Skin epidermis (tissue), 12 donors: ENCODE measurements at regions not wholly inside any gene's neighbourhood (a gene's known extent, or its start where the extent isn't known, plus 50 kb on each side); places are given as distances from the start of the nearest gene placed in this dataset.

Source experiments
- H3K27ac ChIP-seq, 21 experiments: fragments of 200-600 bp; sonication (generic) in 11 of 21; one replicate each; pipeline ENCODE4 v1.5.0; 2020; ENCODE audit warnings: mild to moderate bottlenecking in 3 of 21, inconsistent platforms in 2 of 21, moderate library complexity in 2 of 21
- H3K4me3 ChIP-seq, 7 experiments: fragments of 200-600 bp; sonication (generic) in 2 of 7; one replicate each; pipeline ENCODE4 v1.5.0; 2020; ENCODE audit warnings: inconsistent platforms in 2 of 7, mild to moderate bottlenecking in 2 of 7, moderate library complexity in 1 of 7

DNA sequence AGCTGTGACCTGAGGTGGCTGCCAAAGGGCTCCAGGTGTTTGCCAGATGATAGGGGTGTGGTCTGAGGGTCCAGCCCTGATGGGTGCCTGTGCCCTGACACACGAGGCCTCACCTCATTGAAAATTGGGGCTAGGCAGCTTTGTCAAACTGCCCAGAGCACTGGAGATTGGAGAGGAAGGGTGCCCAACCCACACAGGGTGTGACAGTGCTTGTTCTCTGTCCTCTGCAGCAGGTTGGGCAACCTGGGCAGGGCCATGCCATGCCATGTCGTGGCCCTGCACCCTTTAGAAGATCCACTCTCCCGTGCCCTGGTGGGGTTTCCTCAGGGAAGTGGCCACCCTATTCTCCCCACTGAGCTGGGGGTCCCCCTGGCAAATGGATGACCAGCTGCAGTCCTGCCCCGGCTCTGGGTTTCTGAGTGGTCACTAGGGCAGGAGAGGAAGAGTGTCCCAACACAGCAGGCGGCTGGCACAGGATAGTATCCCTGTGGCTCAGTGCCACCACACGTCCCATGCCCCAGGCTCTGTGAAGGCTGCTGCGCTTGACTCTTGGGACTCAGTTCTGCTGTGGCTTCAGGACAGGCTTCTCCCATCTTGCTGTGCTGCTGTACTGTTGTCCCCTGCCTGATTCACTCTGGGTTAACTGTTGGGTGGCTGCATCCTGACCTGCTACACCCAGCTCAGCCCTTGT, 100.8 kb upstream of the PITX1 start:
- H3K4me3 ChIP-seq = no peak overlapping the region
- peak overlapping the region in 2 of 21 experiments; percentile 4 to 49 for H3K27ac ChIP-seq

DNA sequence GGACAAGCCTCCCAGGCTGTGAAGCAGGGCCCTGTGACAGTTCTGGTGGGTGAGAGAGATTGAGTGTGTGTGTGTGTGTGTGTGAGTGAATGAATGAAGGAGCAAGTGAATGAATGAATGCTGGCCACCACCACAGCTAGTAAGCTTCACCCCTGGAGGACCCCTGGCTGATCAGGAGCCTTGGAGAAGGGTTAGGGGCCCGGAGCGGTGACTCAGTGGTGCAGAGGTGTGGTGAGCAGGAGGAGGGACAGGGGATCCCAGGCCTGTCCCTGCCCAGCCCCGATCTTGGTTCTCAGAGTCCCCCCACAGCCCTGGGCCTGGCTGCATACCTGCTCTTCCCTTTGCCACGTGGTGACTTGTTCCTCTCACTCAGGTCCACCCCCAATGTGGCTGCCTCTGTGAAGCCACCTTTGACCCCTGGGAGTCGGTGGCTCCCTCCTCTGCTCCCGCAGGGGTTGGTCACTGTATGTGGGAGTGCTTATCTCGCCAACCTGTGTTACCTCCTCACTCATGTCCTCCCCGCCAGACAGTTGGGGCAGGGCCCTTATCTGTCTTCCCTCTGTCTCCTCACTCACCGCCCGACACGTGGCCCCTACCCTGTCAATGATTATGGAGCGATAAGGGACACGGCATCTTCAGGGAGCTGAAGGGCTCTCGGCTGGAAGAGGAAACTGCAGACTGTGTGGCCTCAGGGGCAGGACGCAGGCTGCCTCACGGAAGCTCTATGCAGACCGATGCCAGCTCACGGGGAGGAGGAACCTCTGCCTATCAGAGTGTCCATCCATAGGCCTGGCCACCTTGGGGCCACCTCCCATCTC, 99.9 kb upstream of the PITX1 start:
- Histone ChIP-seq H3K27ac (peak overlapping the region in 1 of 21 experiments; percentile 49), H3K4me3 (no peak overlapping the region)

DNA sequence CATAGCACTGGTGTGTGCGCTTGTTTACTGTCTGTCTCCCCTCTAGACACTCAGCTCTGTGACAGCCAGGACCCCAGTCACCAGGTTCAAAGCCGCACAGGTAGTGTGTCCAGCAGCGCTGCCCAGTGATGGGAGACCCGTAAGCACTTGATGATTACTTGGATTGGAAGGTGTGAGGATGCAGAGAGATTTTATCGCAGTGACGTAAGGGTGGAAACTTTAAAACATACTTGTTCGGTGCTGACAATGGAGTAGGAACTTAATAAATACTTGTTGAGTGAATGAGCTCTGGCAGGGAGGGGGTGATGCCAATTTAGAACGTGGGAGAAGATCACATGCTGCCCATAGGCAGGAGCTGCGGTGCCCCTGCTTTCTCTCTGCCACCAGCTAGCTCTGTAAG, 99.2 kb upstream of the PITX1 start:
- Histone ChIP-seq H3K27ac (no peak overlapping the region), H3K4me3 (no peak overlapping the region)

DNA sequence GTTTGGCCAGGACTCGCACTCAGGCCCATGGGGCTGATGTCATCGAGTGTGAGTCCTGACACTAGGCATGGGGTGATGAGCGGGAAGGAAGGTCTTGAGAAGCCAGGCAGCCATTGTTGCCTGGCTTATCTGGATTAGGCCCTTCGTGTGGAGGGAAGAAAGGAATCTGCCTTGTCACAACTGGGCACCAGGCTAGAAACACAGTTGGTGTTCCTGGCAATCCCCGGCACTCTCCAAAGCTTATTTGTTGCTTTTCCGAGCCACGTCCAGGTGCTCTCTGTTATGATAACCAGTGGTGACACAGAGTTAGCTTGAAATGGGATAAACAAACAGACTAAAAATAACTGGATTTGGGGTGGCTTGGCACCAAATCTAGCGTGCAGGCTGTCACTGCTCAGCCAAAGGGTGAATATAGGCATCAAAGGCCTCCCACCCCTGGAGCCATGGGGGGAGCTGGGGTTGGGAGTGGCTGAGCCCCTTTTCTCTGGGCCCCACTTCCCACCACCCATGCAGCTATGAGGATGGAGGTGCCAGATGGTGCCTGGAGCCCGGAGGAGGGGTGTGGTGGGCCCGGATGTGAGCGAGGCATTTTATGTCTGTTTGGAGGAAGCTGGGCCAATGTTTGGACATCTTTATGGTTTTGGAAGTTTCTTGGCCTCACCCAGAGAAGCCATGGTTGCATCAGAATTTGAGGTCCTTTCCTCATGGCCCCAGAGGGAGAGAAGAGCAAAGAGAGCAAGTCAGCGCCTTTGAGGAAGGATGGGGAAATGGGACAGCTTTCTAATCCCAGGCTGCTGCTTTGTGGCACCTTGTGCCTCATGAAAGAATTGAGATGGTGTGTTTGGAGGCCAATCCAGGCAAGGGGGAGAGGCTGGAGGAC, 98.0 kb upstream of the PITX1 start:
- Histone ChIP-seq H3K27ac (no peak overlapping the region), H3K4me3 (no peak overlapping the region)

DNA sequence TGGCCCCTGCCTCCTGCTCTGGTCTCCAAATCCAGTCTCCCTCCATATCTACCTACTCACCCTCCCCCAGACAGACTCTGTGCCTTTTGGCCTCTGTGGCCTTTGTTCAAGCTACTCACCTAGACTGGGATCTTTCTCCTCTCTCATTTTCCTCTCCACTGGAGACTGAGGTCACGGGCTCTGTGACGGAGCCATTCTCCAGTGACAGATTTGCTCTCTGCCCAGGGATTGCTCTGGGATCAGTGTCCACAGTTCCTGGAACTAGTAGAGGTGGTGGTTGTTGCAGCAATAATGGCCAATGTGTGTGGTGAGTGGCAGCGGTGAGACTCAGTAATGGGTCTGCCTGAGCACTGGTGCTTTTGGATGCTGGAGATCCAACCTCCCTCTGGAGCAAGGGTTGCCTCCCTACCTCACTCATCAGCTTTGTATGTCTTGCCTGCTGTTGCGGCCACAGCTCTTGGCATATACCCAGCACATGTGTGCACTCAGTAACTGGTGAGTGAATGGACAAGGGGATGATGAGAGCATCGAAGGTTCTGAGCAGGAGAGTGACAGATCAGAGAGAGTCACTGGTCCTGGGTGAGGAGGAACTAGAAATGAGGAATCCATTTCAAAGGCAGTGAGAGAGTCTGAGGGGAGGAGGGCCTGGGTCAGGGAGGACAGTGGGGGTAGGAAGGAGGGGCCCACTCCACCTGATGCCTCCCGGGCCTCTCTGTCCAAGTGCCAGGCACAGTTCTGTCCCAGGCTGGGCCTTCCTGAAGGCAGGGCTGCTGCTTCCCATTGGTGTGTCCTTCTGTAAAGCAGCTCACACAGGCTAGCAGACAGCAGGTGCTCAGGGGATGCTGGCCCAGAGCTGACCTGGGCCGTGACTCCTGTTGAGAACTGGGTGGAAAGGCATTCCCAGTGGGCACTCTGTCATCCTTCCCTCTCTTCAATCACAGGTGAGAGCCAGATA, 96.5 kb upstream of the PITX1 start:
- H3K4me3 ChIP-seq = no peak overlapping the region
- H3K27ac ChIP-seq = no peak overlapping the region

DNA sequence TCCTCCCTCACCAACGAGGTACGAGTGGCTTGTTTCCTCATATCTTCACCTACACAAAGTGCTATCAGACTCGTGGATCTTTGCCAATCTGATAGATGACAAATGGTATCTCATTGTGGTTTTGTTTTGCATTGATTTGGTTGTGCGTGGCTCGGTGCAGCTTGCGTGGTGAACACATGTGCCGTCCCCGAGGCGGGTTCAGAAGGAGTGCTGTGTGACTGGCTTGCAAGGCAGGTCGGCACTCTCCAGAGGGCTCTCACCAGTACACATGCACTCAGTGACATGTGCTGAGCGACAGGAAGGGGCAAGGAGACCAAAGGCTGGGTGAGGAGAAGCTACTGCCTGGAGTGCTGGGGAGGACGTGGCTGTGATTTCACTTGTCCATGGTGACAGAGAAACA, 95.3 kb upstream of the PITX1 start:
- Histone ChIP-seq H3K4me3 (no peak overlapping the region), H3K27ac (no peak overlapping the region)

DNA sequence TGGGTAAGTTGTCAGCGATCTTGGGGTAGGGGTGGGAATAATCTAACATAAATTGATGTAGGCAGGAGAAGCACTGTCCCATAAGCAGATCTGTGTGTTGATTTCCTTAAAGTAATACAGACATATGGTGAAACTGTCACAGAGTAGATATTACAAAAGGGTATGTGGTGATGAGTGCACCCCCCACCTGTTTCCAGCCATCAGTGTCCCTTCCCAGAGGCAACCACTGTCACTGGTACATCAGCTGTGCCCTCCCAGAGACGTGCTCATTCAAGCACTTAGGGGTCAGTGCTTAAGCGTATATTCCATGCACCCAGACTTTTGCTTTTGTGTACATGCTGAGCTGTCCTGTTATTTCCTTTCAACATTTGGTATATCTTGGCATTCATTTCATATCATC, 94.3 kb upstream of the PITX1 start:
- Histone ChIP-seq H3K4me3 (no peak overlapping the region), H3K27ac (no peak overlapping the region)

DNA sequence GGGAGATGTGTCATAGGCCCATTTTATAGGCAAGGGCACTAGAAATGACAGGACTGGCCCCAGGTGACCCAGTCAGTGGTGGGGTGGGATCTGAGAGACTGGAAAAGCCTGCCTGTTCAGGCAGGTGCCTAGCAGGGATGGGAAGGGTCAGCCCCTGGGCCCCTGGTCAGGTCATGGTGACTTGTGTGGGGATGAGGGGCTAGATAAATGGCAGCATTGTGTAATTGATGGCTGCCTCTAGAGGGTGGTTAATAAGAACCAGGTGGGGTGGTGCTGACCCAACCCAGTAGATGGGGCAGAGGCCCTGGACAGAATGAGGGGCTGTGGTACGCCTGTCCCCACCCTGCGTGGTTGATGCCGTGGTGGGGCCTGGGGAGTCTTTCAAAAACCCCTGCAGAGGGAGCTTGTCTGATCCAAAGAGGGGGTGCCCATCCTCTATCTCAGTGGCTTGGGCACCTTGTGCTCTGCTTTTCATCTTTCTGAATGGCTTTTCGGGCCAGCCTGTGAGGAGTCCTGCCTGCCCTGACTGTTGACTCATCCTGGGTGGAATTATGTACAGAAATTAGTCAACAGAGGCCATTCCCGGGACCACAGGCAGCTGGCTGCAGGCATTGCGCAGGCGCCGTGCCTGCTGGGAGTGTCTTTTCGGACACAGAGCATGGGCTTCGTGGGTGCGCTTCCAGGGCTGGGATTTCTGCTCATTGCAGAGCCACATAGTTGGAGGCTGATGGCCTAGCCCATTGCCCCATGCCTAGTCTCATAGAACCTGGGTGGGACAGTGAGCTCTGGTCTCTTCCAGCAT, 93.6 kb upstream of the PITX1 start:
- H3K4me3 ChIP-seq = no peak overlapping the region
- no peak overlapping the region for H3K27ac ChIP-seq

DNA sequence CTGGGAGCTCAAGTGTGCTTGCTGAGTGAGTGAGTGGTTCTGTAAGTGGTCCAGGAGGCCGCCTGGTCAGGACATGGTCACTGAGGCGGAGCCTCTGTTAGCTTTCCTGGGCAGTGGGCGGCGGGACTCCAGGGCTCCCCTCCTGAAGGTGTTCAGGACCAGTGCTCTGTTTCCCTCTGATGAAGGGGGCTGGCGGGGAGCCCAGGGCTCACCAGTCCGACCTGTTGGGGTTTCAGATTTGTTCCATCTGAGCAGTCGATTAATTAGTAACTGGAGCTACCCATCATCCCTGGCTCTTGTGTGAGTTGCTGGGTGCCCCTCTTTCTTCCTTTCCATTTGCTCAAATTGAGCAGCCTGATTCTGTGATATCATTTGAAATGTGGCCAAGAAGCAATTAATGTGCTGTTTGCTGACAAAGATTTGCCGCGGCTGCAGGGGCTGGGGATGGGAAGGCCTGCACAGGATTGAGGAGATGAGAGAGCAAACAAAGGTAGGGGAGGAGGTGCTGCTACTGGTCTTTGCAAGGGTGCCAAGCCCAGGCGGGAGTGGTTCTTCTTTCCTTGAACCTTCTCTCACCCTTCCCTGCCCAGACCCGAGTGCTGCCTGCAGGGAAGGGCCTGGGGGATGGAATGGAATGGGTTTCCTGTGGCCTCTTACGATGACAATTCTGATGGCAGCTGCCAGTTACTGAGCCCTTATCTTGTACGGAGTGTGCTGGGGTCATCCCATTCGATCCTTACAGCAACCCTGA, 92.8 kb upstream of the PITX1 start:
- Histone ChIP-seq H3K27ac (no peak overlapping the region), H3K4me3 (no peak overlapping the region)

DNA sequence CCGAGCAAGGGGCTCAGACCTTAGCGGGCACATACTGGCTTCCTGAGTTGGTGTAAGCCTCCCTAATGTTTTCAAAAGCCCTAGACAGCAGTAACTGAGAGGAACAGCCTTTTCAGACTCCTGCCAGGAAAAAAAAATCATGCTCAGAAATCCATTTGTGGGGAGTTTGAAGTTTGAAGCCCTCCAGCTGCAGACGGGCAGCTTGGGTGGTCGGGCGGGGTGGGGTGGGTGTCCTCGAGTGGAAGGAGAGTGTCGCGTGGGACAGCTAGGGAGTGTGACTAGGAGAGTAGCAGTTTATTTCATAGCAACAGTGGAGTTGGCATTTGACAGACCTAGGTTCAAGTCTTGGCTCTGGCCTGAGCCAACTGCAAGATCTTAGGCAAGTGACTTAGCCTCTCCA, 90.7 kb upstream of the PITX1 start:
- Histone ChIP-seq H3K27ac (no peak overlapping the region), H3K4me3 (no peak overlapping the region)

DNA sequence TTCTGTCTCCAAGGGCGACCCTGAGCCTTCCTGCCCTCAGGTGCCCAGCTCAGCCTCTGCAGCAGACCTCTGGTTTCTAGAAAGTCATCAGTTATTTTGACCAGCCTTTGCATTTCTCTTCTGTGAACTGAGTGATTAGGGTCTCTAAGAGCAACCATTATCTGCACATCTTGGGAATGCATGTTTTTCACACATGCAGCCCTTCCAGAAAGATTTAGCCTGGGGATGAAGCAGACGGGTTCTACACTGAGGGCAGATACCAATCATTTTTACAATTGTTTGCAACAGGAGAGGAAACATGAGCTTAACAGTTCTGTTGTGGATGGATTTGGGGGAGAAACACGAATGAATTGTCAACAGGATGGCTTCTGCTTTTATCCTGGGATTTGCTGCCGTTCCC, 90.1 kb upstream of the PITX1 start:
- no peak overlapping the region for H3K27ac ChIP-seq
- no peak overlapping the region for H3K4me3 ChIP-seq

DNA sequence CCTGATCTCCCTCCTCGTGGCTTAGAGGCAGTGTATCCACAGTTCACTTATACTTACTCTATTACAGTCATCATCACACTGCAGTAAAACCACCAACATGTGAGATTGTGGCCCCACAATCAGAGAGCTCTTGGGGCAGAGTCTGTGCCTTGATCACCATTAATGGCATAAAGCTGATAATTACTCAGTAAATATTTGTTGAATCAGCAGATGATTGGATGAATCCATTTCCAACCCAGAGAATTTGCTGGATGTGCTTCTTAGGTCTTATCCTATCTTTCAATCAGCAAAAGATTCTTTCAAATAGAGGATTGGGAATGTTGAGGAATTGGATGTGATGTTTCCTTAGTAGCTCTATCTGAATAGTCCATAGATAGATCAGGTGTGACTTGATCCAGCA, 88.8 kb upstream of the PITX1 start:
- Histone ChIP-seq H3K27ac (no peak overlapping the region), H3K4me3 (no peak overlapping the region)

DNA sequence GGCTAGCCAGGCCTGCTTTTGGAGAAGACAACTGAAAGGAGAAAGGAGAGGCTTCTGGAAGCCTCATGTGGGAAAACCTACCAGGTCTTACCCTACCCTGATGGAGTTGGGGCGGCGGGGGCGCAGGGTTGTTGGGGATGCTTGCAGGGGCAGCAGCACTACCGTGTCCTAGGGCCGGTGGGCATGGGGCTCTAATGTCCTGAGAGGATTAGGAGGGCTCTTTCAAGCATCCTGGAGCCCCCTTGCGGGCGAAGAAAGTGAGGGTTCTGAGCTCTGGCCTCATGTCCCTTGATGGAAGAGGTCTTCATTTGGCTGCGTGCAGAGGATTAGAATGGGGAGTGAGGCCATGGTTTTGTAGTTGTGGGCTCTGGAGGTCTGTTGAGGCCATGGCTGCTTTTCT, 86.9 kb upstream of the PITX1 start:
- no peak overlapping the region for H3K27ac ChIP-seq

DNA sequence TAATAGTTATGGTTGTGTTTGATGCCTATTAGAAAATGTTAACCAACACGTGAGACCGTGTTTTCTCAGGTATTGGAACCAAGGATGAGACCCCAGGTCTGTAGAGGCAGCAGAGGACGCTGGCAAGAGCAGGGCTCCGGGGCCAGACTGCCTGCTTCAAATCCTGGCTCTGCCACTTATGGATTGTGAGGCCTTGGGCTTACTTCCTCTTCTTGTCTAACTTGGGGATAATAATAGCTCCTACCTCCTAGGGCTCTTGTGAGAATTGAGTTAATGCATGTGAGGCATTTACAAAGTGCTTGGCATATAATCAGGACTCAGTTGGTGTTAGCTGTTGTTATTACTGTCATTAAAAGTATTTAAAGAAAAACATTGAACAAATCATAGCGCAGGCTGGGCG, 85.5 kb upstream of the PITX1 start:
- no peak overlapping the region for H3K27ac ChIP-seq
- no peak overlapping the region for H3K4me3 ChIP-seq

More for the DNA sequence above, 86.9 kb upstream of the PITX1 start:
- H3K4me3 ChIP-seq = no peak overlapping the region

DNA sequence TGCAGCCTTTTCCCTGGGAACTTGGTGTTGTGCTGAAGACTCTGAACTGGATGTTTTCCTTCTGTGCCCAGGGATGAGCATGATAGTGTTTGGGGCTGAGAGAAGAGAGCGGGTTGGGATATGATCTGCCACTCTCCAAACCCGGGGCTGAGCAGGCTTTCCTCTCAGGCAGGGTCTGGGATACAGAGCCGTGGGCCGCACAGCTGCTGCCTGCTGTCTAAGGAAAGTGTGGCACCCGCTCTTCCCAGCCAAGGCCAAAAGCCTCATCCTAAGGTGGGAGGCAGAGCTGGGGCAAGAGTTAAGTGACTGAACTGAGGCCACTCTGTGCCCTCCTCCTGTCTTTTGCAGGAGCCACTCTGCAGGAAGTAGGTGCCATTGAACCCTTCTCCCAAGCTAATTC, 83.6 kb upstream of the PITX1 start:
- peak overlapping the region in 5 of 21 experiments; percentile 27 to 61 (median 41) for H3K27ac ChIP-seq
- H3K4me3 ChIP-seq = no peak overlapping the region

DNA sequence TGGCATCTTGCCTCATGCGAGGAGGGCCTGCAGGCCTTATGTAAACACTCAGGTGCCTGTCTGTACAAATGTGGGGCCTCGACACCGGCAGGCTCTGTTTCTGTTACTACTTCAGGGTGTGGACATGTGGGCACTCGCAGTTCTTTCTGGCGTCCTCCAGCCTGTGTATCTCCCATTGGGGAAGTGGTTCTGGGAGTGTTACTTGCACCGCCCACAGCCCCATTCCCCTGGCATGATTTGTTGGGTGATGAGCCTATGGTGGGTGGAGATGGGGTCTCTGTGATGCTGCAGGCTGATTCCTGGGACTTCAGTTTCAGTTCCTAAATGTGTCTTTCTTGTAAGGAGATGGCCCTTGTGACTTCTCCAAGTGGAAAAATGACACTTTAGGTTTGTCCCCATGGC, 82.1 kb upstream of the PITX1 start:
- no peak overlapping the region for H3K4me3 ChIP-seq
- H3K27ac ChIP-seq = peak overlapping the region in 8 of 21 experiments; percentile 17 to 70 (median 51)

DNA sequence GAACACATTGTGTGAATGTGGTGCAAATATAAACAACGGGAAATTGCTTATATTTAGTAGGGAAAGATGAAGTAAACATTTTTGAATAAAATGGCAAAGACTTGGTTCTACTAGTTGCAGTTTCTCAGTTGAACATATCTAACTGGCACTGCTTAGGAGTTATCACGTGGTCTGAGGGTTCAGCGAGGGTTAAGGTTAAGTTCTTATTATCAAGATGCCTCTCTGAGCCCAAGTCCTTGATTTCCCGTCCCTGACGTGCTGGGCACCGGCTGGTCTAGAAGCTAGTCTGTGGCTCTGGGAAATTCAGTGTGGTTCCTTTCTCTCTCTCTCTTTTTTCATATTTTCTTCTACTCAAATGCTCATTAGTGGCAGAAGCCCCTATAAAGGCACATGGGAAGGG, 81.6 kb upstream of the PITX1 start:
- H3K4me3 ChIP-seq = no peak overlapping the region
- H3K27ac ChIP-seq = peak overlapping the region in 8 of 21 experiments; percentile 17 to 70 (median 51)

DNA sequence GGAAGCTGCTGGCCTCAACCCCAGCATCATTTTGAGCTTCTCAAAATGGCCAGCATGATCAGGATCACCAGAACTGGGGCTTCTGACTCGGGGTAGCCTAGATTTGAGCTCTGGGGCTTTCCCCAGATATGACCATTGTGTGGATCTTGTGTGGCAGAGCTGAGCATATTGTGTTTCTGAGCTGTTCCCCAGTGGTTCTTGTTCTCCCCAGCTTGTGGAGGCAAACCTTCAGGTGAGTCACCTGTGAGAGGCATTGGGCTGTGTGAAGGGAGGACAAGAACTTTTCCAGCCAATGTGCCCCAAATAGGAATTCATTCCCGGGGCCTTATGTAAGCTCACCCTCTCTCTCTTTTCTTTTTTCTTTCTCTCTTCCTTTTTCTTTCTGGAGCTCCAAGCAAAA, 80.7 kb upstream of the PITX1 start:
- Histone ChIP-seq H3K27ac (no peak overlapping the region), H3K4me3 (no peak overlapping the region)
